GM18870 (cell line): ENCODE measurements at regions not wholly inside any gene's neighbourhood (a gene's known extent, or its start where the extent isn't known, plus 50 kb on each side); places are given as distances from the start of the nearest gene placed in this dataset.
"Not testable (repeated sequence)": the region's sequence is repeated elsewhere in the genome, so short reads cannot be mapped to it uniquely, and the experiment has no call there.

Experiments used
- ATAC-seq: cut with Tn5 transposase; IDR thresholded peaks from one replicate; pipeline ENCODE4 v1.9.1; 2021; ENCODE audit warnings: moderate library complexity; ENCODE audit not compliant: unreplicated experiment

DNA sequence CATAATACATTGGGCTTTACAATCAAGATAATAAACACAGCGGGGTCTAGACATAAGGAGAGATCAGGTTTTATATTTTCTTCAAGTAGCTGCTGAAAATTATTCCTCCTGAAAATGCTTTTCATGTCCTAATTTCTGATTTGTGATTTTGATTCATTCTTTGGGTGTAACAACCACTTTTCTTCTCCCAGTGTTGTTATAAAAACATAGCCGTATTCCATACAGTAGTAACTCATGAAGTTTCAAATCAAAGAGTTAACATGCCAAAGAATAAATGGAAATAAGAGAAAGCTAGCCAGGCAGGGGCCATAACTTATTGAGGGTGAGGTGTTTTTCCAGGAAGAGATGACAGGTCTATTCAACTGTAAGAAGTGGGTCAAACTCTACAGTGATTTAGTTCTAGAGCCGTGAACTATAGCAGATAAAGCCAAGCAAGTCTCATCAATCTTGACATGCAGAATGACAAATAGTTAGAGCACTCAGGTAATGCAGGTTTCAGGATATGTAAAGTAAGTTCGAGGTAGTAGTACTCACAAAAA is 934.4 kb upstream of the SLITRK1 start:
- no peak for ATAC-seq

DNA sequence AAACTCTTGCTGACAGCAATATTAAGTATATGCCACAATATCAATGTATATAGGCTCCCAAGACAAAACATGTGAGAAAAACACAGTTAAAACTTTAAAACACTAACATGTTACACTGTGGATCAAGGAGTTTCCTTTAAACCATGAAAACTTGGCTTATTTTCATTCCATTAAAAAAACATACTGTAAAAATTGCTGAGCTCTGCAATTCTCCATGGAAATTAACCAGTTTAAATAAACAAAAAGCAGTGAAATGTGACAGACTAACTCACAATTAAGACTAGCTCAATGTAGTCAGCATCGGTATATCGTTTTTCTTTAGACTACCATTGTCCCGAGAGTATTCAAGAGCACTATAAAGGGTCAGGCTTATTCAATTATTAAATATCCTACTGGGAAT is 930.5 kb upstream of the SLITRK1 start:
- ATAC-seq, result no peak

DNA sequence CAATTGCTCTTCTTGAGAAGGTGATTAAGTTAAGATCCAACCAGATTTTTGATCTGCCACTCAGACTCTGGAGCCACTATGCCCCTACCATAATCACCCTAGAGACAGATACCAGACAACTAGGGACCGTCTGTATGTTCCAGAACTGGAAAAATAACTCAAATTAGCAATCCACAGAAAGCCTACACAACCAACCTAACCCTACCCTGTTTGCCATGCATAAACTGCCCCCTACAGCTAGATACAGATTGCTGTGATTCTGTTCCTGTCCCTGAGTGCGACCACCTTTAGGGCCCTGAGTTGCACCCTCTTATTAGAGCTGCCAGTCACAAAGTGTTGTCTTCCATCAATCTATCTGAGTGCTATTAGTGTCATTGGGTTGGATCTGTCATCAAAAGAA is 929.8 kb upstream of the SLITRK1 start:
- no peak for ATAC-seq

DNA sequence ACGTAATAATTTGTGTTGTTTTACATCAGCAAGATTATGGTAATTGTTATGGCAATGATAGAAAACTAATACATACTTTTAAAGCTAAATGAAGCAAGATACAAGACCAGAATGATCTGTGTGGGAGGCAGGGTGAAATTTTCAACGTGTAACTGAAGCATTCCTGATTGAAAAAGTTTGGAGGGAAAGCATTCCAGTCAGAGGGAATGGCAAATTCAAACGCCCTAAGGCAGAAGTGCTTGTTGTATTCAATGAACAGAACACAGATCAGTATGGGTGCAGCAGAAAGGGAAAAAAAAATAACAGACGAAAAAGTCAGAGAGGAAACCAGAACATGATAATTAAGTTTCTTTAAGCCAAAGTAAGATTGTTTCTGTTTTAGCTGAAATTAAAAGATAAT is 928.5 kb upstream of the SLITRK1 start:
- no peak for ATAC-seq

DNA sequence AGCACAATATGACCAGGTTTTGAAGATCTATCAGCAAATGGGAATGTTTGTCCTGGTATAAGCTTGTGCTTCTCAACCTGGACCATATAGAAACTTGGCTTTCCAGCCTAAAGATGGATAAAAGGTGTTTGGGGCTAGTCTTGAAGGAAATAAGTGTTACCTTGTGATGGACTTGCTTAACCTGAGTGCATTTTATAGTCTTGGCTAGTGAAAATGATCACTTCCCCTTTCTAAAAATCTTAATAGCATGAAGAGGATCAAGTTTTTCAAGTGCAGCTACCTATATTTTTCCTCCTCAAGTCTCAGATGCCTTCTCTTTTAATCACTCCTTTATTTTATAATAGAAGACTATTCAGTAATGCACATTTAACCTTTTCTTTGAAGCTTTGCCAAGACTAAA is 919.8 kb upstream of the SLITRK1 start:
- ATAC-seq, result no peak

DNA sequence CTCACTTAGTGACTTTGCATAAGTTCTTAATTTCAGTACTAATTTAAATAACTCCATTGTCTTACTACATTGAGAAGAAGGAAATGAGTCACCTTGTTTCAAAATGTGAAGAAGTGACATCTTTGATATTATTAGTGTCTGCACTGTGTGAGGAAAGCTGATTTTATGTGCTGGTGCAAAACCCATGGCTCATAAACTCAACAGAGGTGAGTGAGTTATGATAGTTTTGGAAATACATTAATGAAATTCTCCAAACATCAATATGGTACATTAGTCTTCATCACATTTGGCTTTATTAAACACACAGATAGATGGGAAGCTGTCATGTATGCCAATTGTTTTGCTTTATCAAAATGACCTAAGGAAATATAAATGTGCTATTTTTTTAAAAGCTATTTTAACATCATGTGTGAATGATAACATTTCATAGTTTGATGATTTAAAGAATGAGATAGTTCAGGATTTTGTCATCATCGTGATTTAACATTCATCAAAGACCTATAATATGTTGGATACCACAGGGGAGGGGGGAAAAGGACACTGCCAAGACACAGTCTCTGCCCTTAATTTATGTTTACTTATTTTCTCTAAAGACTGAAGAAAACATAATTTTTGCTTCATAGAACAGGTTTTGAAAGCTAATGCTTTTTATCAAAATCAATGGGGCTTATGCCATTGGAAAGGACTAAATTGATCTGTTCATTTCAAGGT is 902.3 kb upstream of the SLITRK1 start:
- ATAC-seq, result no peak

DNA sequence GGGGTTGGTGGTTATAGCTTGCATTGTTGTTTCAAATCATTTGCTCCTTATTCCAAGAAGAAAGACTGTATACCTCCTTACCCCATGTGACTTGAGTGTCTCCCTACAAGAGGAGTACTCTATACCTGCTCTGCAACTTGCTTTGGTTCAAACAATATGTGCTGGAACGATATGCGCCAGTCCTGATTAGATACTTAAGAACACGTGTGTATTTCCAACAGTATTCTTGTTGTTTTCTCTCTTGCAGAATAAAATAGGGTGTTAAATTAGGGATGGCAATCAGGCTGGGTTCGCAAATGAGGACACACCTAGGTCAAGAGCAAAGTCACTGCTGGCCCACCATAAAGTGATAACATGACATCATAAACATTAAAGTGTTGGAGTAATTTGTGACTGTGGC is 895.0 kb upstream of the SLITRK1 start:
- no peak for ATAC-seq

DNA sequence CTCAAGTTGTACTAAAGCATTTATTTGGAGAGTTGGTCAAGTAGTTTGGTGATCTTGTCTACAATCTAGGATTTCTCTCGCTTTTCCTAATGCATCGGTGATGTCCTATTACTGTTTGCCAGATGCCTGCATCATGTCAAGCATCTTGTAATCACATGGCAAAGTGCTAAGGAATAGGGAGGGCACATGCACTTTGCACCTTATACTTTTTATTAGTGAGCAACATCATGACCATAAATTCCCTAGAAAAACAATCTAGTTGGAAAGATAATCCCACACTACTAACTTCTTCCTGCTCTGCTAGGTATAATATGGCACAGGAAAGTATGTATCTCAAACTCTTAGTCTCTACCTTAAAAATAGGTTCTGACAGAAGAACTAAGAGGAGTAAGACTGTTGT is 894.3 kb upstream of the SLITRK1 start:
- ATAC-seq, result no peak

DNA sequence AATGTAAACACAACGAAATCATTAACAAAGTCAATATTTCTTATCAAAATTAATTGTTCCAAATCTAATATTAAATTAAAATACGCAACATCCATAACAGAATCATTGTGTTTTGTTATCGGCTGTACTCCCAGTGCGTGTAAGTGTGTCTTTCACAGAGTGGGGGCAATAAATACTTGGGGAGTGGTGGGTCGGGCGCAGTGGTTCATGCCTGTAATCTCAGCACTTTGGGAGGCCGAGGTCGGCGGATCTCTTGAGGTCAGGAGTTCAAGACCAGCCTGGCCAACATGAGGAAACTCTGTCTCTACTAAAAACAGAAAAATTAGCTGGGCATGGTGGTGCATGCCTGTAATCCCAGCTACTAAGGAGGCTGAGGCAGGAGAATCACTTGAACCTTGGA is 893.6 kb upstream of the SLITRK1 start:
- ATAC-seq, result not testable (repeated sequence)

DNA sequence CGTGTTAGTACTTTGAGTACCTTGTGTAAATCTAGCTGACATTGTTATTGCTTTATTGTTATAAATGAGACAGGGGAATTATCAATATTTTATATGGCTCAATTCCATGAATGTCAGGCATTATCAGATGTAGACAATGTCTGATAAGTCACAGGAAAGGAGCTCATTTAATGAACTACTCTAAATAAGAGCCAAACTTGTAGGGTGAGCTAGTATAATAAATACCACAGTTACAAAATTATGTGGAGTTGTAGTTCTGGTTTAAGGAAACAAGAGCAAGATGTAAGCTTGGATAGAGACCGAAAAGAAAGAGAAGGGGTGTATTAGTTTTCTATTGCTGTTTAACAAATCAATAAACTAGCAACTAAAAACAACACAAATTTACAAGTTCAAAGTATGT is 891.8 kb upstream of the SLITRK1 start:
- ATAC-seq, result no peak

DNA sequence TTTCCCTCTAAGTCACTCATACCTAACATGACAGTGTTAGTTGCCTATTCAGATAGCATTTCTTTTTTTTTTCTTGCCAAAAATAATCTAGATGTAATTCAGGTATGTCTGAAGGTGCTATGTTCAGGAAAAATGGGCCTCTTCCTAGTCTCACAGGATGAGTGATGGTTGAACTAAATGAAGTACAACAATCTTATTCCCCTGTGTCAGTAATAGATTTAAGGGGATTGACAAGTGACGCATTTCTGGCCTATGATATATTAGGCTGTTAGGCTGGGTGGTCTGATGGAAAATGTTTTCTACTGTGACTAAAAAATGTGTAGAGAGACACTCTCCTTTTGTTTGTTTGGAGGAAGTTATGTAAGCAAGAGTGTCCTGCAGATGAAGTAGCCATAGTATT is 878.7 kb upstream of the SLITRK1 start:
- no peak for ATAC-seq

DNA sequence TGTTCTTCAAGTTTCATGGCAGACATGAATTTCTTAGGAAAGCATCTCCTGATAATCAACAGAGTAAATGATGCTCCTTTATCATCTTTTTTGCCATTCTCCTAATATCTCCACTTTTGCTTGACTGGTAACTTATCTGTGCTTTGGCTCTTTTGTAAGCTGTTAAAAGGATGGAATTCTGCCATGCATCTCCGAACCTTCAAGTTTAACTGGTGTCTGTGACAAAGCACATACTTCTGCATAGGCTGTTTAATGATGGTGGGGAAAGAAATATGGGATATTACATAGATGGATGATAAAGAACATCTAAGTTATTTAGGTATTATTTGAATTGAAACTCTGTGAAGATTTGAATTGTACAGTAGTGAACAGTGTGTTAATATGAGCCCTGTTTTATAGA is 866.9 kb upstream of the SLITRK1 start:
- no peak for ATAC-seq

DNA sequence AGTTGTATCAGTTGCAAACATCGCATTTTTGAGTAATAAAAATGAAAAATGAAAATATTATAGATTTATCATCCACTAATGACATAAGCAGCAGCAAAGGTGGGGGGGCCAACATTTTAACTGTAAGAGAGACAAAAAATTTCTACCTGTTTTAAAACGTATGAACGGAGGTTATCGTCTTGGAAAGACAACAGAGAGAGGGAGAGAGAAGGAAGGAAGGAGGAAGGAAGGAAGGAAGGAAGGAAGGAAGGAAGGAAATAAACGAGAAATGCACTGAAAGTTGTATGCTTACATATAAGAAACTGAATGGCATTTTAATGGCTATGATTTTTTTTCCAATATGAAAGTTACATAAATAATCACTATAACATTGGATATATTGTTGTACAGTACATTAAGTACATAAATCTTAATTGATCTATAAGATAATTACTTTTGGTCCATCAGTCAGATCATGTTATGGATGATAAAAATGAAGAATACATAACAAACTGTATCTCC is 862.8 kb upstream of the SLITRK1 start:
- no peak for ATAC-seq

DNA sequence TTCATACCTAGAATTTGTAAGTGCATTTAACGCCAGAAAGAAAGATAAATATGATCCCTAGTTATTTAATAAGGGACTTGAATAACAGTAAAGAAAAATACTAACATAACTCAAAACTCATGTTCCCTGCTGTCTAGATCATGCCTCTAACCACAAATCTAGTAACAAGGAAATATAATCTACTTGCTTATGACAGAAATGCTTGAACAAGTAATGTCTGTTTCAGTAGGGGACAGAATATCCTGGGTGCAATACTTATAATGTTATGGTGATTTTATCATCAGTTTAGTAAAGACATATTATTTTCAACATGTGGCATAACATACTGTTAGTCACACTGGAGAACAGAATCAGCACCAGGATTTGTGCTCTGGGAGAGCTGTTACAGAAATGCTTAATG is 861.9 kb upstream of the SLITRK1 start:
- ATAC-seq, result no peak

DNA sequence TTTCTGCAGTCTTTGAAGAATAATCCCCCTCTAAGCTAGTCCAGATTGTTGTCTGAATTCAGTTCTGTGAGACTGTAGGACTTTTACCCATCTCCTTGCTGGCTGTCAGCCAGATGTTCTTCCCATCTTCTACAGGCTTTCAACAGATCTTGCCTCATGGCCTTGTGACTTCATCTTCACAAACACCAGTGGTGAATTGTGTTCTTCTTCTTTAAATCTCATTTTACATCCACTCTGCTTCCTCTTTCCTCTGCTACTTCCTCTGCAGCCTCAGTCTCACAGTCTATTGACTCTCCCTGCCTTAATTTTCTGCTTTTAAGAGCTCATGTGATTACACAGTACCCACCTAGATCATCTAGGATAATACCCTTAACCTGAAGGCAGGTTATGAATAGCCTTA is 859.0 kb upstream of the SLITRK1 start:
- no peak for ATAC-seq

DNA sequence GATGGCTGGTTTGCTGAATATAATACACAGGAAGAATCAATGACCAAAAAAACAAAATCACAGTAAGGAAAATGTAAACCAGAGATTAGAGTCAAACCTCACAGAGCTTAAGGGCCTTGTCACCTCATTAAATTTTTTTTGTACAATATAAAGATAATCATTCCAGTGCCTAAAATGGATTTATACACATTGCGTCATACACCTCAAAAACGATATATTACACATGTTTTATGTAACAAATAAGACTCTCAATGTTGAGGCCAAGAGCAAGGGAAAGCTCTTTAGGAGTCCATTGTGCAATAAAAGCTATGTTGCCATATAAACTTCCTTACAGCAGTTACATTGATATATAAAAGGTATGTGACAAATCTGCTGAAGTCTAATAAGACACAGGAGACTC is 856.7 kb upstream of the SLITRK1 start:
- no peak for ATAC-seq

DNA sequence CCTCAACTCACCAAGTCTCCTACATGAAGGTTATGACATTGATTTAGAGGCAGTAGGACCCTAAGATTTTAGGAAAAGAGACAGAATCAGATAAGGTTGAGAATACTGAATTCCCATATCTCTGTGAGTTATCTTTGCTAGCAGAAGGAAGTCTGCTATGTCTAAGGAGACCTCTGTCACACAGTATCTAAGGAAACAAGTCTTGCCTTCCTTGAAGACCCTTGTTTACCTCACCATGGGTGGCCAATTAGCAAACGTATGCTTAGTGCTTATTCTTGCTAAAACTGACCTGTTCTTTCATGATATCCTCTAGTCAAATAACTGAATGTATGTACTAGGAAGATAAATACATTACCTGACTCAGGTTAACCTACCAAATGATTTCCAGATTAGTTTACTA is 855.4 kb upstream of the SLITRK1 start:
- ATAC-seq, result no peak

DNA sequence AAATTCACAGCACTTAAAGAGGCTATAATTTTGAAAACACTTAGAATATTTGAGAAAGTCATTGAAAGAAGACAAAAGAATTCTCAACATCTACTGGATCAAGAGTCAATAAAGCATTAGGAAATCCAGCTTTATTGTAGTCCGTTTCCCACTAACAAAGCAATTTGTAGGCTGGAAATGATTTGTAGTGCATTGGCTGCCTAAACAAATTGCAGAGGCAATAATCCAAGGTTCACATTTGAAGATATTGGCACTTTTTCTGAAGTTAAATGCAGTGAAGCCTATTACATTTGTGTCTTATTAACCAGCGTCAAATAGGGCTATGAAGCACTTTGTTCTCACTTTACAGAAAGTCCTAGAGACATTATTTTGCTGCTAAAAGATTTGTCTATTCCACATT is 848.1 kb upstream of the SLITRK1 start:
- ATAC-seq, result no peak

DNA sequence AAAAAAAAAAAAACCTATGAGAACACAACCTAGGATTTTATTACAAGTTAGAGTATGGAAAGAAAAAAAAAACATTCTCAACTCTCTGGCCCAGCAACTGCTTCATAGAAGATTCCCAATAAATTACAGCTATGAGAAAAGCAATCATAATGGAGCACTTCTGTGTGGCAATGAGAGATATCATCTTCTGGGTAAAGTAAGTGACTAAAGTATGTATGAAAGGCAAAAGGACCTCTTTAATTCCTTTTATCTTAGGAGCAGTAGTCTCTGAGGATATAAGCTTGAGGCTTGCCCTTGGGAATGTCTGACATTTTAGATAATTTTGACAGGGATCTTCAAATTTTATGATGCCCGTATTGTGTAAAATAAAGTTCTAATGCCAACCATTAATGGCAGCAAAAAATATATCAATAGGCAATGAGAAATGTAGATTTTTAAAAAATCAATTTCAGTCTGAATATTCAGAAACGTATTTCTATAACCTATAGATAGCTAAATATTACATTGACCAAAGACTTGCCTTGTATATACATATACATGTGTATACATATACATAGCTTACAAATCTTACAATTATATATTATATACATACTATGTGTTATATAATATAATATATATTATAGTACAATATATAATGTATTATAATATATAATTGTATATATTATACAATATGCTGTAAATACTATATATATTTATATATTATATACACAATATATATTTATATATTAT is 823.9 kb upstream of the SLITRK1 start:
- ATAC-seq, result no peak

DNA sequence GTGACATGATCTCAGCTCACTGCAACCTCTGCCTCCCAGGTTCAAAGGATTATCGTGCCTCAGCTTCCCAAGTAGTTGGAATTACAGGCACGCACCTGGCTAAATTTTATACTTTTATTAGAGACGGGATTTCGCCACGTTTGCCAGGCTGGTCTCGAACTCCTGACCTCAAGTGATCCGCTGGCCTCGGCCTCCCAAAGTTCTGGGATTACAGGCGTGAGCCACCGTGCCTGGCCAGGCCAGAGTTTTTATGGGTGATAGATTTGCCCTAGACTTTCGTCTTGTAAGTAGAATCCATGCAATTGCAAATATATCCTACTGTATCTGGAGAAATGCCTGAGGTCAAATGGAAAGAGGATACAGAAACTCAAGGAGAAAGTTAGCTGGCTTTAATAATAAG is 819.9 kb upstream of the SLITRK1 start:
- no peak for ATAC-seq

DNA sequence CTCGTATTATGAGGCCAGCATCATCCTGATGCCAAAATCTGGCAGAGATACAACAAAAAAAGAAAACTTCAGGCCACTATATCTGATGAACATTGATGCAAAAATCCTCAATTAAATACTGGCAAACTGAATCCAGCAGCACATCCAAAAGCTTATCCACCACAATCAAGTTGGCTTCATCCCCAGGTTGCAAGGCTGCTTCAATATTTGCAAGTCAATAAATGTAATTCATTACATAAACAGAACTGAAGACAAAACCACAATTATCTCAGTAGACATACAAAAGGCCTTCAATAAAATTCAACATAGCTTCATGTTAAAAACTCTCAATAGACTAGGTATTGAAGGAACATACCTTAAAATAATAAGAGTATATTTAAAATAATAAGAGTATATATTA is 815.3 kb upstream of the SLITRK1 start:
- not testable (repeated sequence) for ATAC-seq

DNA sequence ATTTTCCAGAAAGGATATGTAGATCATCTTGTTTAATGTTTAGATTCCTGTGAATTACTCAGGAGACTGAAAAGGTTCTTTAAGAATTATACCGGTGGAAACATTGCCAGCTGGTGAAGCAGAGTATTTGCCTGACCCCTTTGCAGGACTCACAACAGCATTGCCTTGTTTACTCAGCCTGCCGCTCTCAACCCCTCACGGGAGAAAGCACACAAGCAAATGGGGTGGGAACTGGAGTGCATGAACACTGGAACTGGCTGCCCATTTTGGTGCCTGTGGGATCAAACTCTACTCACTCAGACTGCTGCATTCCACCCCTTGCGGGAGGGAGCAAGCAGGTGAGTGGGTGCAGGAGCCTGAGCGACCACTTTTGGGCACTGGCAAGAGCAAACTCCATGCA is 804.7 kb upstream of the SLITRK1 start:
- ATAC-seq, result no peak
